IMR-90 (cell line): ENCODE measurements at regions not wholly inside any gene's neighbourhood (a gene's known extent, or its start where the extent isn't known, plus 50 kb on each side); places are given as distances from the start of the nearest gene placed in this dataset.

Experiments used
- ATAC-seq: fragments of 200-7000 bp; cut with Tn5 transposase; 2 replicates; pipeline ENCODE4 v1.9.1; 2020; ENCODE audit warnings: low read depth, mild to moderate bottlenecking, moderate library complexity
- BruUV-seq: library from RNA; stranded (reverse); fragments of 400-500 nt; replicated peaks from 2 replicates; lab custom pipeline; 2021; lab: Mats Ljungman, UMichigan
- CTCF ChIA-PET: fragments of 300-600 bp; formaldehyde crosslinking; extraction: SDS; loops from one replicate; lab custom pipeline; 2021; ENCODE audit warnings: antibody characterized with exemption; lab: Yijun Ruan, JAX
- POLR2A ChIA-PET: fragments of 300-600 bp; sonication (Branson Sonifier 250); formaldehyde crosslinking; loops from one replicate; lab custom pipeline; 2022; ENCODE audit warnings: antibody characterized with exemption; ENCODE audit not compliant: unreplicated experiment; lab: Charles Lee
- DNase-seq: peaks from one replicate; pipeline ENCODE4 v3.0.0; 2013
- H2AFZ ChIP-seq: replicated peaks from 2 replicates; pipeline ENCODE3; 2013; ENCODE audit warnings: low read length, mild to moderate bottlenecking; ENCODE audit not compliant: poor library complexity
- H2AK5ac ChIP-seq: 2 replicates; pipeline ENCODE4 v1.6.1; 2013; ENCODE audit warnings: low read depth, low read length, inconsistent platforms
- H2AK9ac ChIP-seq: replicated peaks from 2 replicates; pipeline ENCODE3; 2013; ENCODE audit warnings: mild to moderate bottlenecking, low read depth, low read length, moderate library complexity; ENCODE audit not compliant: poor library complexity
- H2BK120ac ChIP-seq: 2 replicates; pipeline ENCODE4 v1.6.1; 2013; ENCODE audit warnings: low read depth, low read length, inconsistent platforms
- H2BK15ac ChIP-seq: 3 replicates; pipeline ENCODE4 v1.6.1; 2013; ENCODE audit warnings: low read depth, low read length, inconsistent platforms
- H2BK20ac ChIP-seq: 2 replicates; pipeline ENCODE4 v1.6.1; 2013; ENCODE audit warnings: low read depth, mild to moderate bottlenecking, inconsistent platforms, low read length, moderate library complexity
- H2BK5ac ChIP-seq: 2 replicates; pipeline ENCODE4 v1.6.1; 2013; ENCODE audit warnings: mild to moderate bottlenecking, low read depth, low read length, inconsistent platforms; ENCODE audit not compliant: poor library complexity, severe bottlenecking
- H3K14ac ChIP-seq: replicated peaks from 2 replicates; pipeline ENCODE4 v1.6.1; 2013; ENCODE audit warnings: low read depth, low read length, inconsistent platforms
- H3K18ac ChIP-seq: 2 replicates; pipeline ENCODE4 v1.6.1; 2013; ENCODE audit warnings: low read depth, low read length, control low read depth
- H3K23ac ChIP-seq: 2 replicates; pipeline ENCODE4 v1.6.1; 2013; ENCODE audit warnings: low read depth, low read length, inconsistent platforms
- H3K27ac ChIP-seq: 2 replicates; pipeline ENCODE4 v1.5.1; 2013; ENCODE audit warnings: mild to moderate bottlenecking, control low read depth, low read length; ENCODE audit not compliant: insufficient read depth
- H3K27me3 ChIP-seq: 2 replicates; pipeline ENCODE4 v1.6.1; 2013; ENCODE audit warnings: low read length; ENCODE audit not compliant: control insufficient read depth, insufficient read depth
- H3K36me3 ChIP-seq: 2 replicates; pipeline ENCODE4 v1.6.1; 2013; ENCODE audit warnings: low read length, mixed read lengths; ENCODE audit not compliant: control insufficient read depth, insufficient read depth
- H3K4ac ChIP-seq: 2 replicates; pipeline ENCODE4 v1.6.1; 2013; ENCODE audit warnings: low read depth, low read length, inconsistent platforms
- H3K4me1 ChIP-seq: 2 replicates; pipeline ENCODE4 v1.6.1; 2013; ENCODE audit warnings: low read length, mixed read lengths; ENCODE audit not compliant: control insufficient read depth, insufficient read depth
- H3K4me2 ChIP-seq: 2 replicates; pipeline ENCODE4 v1.6.1; 2013; ENCODE audit warnings: low read depth, mild to moderate bottlenecking, control low read depth, low read length, moderate library complexity
- H3K4me3 ChIP-seq: 2 replicates; pipeline ENCODE4 v1.5.1; 2013; ENCODE audit warnings: low read depth, mild to moderate bottlenecking, control low read depth, low read length, moderate library complexity; ENCODE audit not compliant: insufficient read depth
- H3K56ac ChIP-seq: 2 replicates; pipeline ENCODE4 v1.6.1; 2013; ENCODE audit warnings: low read length, inconsistent platforms; ENCODE audit not compliant: insufficient read depth; ENCODE audit errors: extremely low read depth
- H3K79me1 ChIP-seq, 2 experiments: 2 replicates each; pipeline ENCODE4 v1.6.1; 2013; ENCODE audit warnings: low read length in 2 of 2, inconsistent platforms in 1 of 2, low read depth in 1 of 2
- H3K9ac ChIP-seq: 2 replicates; pipeline ENCODE4 v1.6.1; 2013; ENCODE audit warnings: low read depth, low read length, control low read depth
- H3K9me1 ChIP-seq: 2 replicates; pipeline ENCODE4 v1.6.1; 2013; ENCODE audit warnings: low read length, inconsistent platforms; ENCODE audit not compliant: insufficient read depth
- H3K9me3 ChIP-seq: 2 replicates; pipeline ENCODE4 v1.6.1; 2013; ENCODE audit warnings: low read length; ENCODE audit not compliant: control insufficient read depth, insufficient read depth
- H4K20me1 ChIP-seq: 2 replicates; pipeline ENCODE4 v1.6.1; 2013; ENCODE audit warnings: low read length, inconsistent platforms; ENCODE audit not compliant: insufficient read depth
- H4K5ac ChIP-seq: 2 replicates; pipeline ENCODE4 v1.6.1; 2013; ENCODE audit warnings: mild to moderate bottlenecking, low read depth, low read length, control low read depth
- H4K8ac ChIP-seq, 2 experiments: 2 replicates each; pipeline ENCODE4 v1.6.1; 2013; ENCODE audit warnings: low read depth in 2 of 2, low read length in 2 of 2, control low read depth in 1 of 2, inconsistent platforms in 1 of 2
- H4K91ac ChIP-seq: 2 replicates; pipeline ENCODE4 v1.6.1; 2013; ENCODE audit warnings: low read depth, low read length, inconsistent platforms; ENCODE audit not compliant: insufficient read depth
- BHLHE40 ChIP-seq: fragments of 150-350 bp; IDR thresholded peaks from 2 replicates; pipeline ENCODE4 v1.6.1; 2016; ENCODE audit warnings: mild to moderate bottlenecking, low read depth, low read length
- FOS ChIP-seq: fragments of 150-350 bp; IDR thresholded peaks from 2 replicates; pipeline ENCODE4 v1.6.1; 2016; ENCODE audit warnings: low read depth, low read length
- MAFK ChIP-seq: IDR thresholded peaks from 2 replicates; pipeline ENCODE4 v1.6.1; 2012; ENCODE audit warnings: low read depth, low read length, improper control_type of control experiment
- MAZ ChIP-seq: IDR thresholded peaks from 2 replicates; pipeline ENCODE4 v1.6.1; 2012; ENCODE audit warnings: low read depth, mild to moderate bottlenecking, low read length, improper control_type of control experiment, moderate library complexity, borderline replicate concordance
- MXI1 ChIP-seq: IDR thresholded peaks from 2 replicates; pipeline ENCODE4 v1.6.1; 2012; ENCODE audit warnings: low read depth, mild to moderate bottlenecking, low read length, moderate library complexity, borderline replicate concordance
- NFE2L2 ChIP-seq: fragments of 150-350 bp; IDR thresholded peaks from 2 replicates; pipeline ENCODE4 v1.6.1; 2016; ENCODE audit warnings: low read depth, mild to moderate bottlenecking, low read length
- POLR2A ChIP-seq: IDR thresholded peaks from 2 replicates; pipeline ENCODE4 v1.6.1; 2012; ENCODE audit warnings: mild to moderate bottlenecking, low read depth, low read length
- RAD21 ChIP-seq: IDR thresholded peaks from 2 replicates; pipeline ENCODE4 v1.6.1; 2012; ENCODE audit warnings: low read length, improper control_type of control experiment
- RCOR1 ChIP-seq: IDR thresholded peaks from 2 replicates; pipeline ENCODE4 v1.6.1; 2012; ENCODE audit warnings: mild to moderate bottlenecking, low read length, improper control_type of control experiment; ENCODE audit not compliant: insufficient replicate concordance
- RFX5 ChIP-seq: IDR thresholded peaks from 2 replicates; pipeline ENCODE4 v1.8.0; 2012; ENCODE audit warnings: low read depth, mild to moderate bottlenecking, low read length, moderate library complexity
- SMC3 ChIP-seq: fragments of 150-350 bp; IDR thresholded peaks from 2 replicates; pipeline ENCODE4 v1.6.1; 2016; ENCODE audit warnings: low read depth, mild to moderate bottlenecking, antibody characterized with exemption, low read length, moderate library complexity
- WGBS, 2 experiments: methylation state at CpG; one replicate each; pipeline versions ENCODE4 v1.1.5 to v1.1.7; 2013; ENCODE audit warnings: missing lambda C conversion rate in 2 of 2; ENCODE audit not compliant: insufficient read length in 1 of 2; ENCODE audit errors: extremely low coverage in 2 of 2; 5-methylcytosine and 5-hydroxymethylcytosine counted together
- dilution Hi-C: fragments of 300-500 bp; cut with HindIII; formaldehyde crosslinking; loops from one replicate; pipeline ENCODE4 v1.14.3; 2018; ENCODE audit warnings: low sequenced_read_pairs; ENCODE audit not compliant: unreplicated experiment
- in situ Hi-C: fragments of 300-500 bp; cut with MboI; formaldehyde crosslinking; loops from 3 replicates; pipeline ENCODE4 v1.14.3; 2019; ENCODE audit warnings: low sequenced_read_pairs, inconsistent platforms, mixed read lengths
- intact Hi-C: fragments of 100-400 bp; cut with micrococcal nuclease; formaldehyde crosslinking; loops from 2 replicates; pipeline ENCODE4 v1.10.0; 2022
- TF ChIP-seq, protein P1 (sequence below): conservative IDR thresholded peaks from 2 replicates; pipeline ENCODE4 v1.5.1; 2012; ENCODE audit warnings: mild to moderate bottlenecking, low read depth, low read length, improper control_type of control experiment
- TF ChIP-seq, protein P2 (sequence below): fragments of 150-350 bp; IDR thresholded peaks from 2 replicates; pipeline ENCODE4 v1.6.1; 2017; ENCODE audit warnings: mild to moderate bottlenecking, antibody characterized with exemption, low read length, low read depth
- TF ChIP-seq, protein P3 (sequence below): fragments of 150-350 bp; IDR thresholded peaks from 2 replicates; pipeline ENCODE4 v1.6.1; 2016; ENCODE audit warnings: low read depth, mild to moderate bottlenecking, low read length, moderate library complexity, borderline replicate concordance

DNA sequence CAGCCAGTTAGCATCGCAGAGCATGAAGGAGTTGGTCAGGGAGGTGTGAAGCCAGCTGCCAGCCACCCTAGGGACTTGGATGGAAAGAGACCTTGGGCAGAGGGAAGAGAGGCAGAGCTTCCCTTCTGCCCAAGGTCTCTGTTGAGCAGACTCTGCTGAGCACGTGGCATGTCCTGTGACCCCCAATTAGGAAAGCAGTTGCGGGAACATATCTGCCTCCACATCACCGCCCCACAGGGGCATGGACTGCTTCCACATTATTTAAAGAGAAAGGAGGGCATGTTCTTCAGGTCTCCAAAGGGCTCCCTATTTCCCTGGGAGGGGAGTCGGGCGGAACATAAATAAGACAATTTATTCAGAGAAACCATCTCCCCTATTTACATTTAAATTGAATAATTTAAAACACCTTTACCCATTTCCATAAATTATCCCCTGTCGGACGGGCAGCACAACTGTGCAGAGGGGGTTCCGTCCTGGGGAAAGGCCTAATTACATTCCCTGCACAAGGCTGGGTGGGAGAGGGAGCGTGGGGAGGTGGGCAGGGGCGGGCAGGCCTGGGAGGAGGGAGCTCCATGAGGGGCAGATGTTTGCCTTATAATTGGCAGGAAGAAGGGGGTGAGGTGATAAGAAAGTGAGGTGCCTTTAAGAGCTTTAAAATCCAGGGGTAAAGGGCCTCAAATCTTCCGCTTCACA, 88.8 kb upstream of the THY1 start:
- ATAC-seq = no peak
- TF ChIP-seq SMC3 (no peak), MAFK (no peak), POLR2A (no peak), RCOR1 (no peak), RAD21 (no peak), BHLHE40 (no peak), RFX5 (no peak), MXI1 (no peak), NFE2L2 (no peak), MAZ (no peak), FOS (no peak)
- TF ChIP-seq, protein P1, sequence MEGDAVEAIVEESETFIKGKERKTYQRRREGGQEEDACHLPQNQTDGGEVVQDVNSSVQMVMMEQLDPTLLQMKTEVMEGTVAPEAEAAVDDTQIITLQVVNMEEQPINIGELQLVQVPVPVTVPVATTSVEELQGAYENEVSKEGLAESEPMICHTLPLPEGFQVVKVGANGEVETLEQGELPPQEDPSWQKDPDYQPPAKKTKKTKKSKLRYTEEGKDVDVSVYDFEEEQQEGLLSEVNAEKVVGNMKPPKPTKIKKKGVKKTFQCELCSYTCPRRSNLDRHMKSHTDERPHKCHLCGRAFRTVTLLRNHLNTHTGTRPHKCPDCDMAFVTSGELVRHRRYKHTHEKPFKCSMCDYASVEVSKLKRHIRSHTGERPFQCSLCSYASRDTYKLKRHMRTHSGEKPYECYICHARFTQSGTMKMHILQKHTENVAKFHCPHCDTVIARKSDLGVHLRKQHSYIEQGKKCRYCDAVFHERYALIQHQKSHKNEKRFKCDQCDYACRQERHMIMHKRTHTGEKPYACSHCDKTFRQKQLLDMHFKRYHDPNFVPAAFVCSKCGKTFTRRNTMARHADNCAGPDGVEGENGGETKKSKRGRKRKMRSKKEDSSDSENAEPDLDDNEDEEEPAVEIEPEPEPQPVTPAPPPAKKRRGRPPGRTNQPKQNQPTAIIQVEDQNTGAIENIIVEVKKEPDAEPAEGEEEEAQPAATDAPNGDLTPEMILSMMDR = no peak
- TF ChIP-seq, protein P2, sequence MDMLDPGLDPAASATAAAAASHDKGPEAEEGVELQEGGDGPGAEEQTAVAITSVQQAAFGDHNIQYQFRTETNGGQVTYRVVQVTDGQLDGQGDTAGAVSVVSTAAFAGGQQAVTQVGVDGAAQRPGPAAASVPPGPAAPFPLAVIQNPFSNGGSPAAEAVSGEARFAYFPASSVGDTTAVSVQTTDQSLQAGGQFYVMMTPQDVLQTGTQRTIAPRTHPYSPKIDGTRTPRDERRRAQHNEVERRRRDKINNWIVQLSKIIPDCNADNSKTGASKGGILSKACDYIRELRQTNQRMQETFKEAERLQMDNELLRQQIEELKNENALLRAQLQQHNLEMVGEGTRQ = no peak
- TF ChIP-seq, protein P3, sequence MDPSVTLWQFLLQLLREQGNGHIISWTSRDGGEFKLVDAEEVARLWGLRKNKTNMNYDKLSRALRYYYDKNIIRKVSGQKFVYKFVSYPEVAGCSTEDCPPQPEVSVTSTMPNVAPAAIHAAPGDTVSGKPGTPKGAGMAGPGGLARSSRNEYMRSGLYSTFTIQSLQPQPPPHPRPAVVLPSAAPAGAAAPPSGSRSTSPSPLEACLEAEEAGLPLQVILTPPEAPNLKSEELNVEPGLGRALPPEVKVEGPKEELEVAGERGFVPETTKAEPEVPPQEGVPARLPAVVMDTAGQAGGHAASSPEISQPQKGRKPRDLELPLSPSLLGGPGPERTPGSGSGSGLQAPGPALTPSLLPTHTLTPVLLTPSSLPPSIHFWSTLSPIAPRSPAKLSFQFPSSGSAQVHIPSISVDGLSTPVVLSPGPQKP = no peak
- no TSS peak for BruUV-seq

More for the DNA sequence above, 88.8 kb upstream of the THY1 start:
- Histone ChIP-seq H3K27ac (no peak overlapping the region), H3K9ac (no peak overlapping the region), H3K18ac (no peak overlapping the region), H4K20me1 (no peaks in the 10 kb centered on the region), H3K79me1 (no peaks in the 10 kb centered on the region), H3K4me1 (peaks cover 2% of the 10 kb centered on the region; the same call in 1 of the 2 replicates), H2AFZ (no peak overlapping the region), H2BK120ac (no peak overlapping the region), H4K5ac (no peak overlapping the region), H4K8ac (no peak overlapping the region), H3K14ac (no peak overlapping the region), H2BK5ac (no peak overlapping the region), H3K9me1 (no peaks in the 10 kb centered on the region), H3K4me3 (no peak overlapping the region), H3K36me3 (no peaks in the 10 kb centered on the region), H2AK9ac (no peak overlapping the region), H2BK20ac (no peak overlapping the region), H3K56ac (no peak overlapping the region), H4K91ac (no peak overlapping the region), H2AK5ac (no peak overlapping the region), H3K4ac (no peak overlapping the region), H3K23ac (no peak overlapping the region), H3K9me3 (0 out of 2 replicates have a peak, but pooled peaks cover 2% of the 10 kb centered on the region), H2BK15ac (no peak overlapping the region), H3K27me3 (peaks cover 39% of the 10 kb centered on the region), H3K4me2 (no peak overlapping the region)
- in situ Hi-C loops = no loop called here
- dilution Hi-C loops = no loop called here
- intact Hi-C loops = no loop called here
- CTCF ChIA-PET = no interaction called here
- POLR2A ChIA-PET = no interaction called here
- WGBS, 2 experiments = 40% methylated on average over 1 of the region's 12 CpGs; no CpG with 5 or more reads in 1 of the 2 experiments
- no peak for DNase-seq
